ENCODE measurements at regions not wholly inside any gene's neighbourhood (a gene's known extent, or its start where the extent isn't known, plus 50 kb on each side); places are given as distances from the start of the nearest gene placed in this dataset.
A peak's percentile ranks its signal among the peaks of the same experiment; 100 is the strongest.

DNA sequence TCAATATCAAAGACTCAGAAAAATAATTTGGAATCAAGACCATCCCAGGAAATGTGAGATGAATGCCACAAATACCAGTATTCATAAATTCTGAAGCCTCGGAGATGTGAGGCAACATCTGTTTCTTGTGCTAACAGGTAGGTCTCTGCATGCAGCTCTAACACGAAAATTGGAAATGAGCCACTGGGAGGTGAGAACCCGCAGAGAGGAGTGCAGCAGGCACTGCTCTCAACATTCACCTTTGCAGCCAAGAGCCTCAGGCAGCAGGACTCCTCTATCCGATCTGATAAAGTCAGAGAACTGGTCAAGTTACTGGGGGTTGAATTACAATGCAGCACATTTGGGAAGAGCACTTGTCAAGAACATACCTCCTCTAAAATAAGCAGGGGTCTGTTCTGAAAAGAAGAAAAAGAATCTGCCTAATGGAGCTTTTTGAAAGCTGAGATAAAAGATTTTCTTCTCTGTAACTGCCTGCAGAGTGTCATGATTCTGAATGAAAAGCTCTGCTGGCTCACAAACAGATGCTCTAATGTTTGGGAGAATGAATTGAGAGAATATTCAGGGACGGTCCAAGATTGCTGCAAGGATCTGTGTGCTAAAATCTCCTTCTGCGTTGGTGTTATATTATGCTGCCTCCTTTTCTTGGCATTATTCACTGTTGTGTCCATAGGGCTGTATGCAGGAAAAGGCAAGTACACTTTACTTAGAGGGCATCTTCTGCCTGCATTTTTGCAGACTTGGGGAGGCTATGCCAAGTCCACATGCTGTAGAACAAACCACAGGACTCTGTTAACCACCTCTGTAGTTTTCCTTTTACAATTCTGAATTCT is 209.6 kb upstream of the KRR1 start:
- TF ChIP-seq CEBPB (IDR thresholded peaks at IDR 0.05) (peak; percentile 42; the same call in 1 of the 2 replicates), YY1 (IDR thresholded peaks at IDR 0.05; ENCODE audit: low read depth) (no peak), NFIC (IDR thresholded peaks at IDR 0.05) (peak; percentile 82), EP300 (IDR thresholded peaks at IDR 0.05; ENCODE audit: borderline replicate concordance) (peak; percentile 38; the same call in 1 of the 2 replicates), TCF12 (IDR thresholded peaks at IDR 0.05; ENCODE audit: low read depth) (no peak), EGR1 (IDR thresholded peaks at IDR 0.05) (no peak), FOXM1 (IDR thresholded peaks at IDR 0.05; ENCODE audit: borderline replicate concordance, low read depth) (0 out of 2 replicates have a peak, but pooled peaks have one; percentile 29), ZBTB7A (IDR thresholded peaks at IDR 0.05; ENCODE audit: low read depth) (no peak), TAF1 (IDR thresholded peaks at IDR 0.05; ENCODE audit: low read depth) (no peak), TEAD4 (IDR thresholded peaks at IDR 0.05) (no peak), CREB1 (IDR thresholded peaks at IDR 0.05; ENCODE audit: low read depth) (no peak), RAD21 (IDR thresholded peaks at IDR 0.05; ENCODE audit: low read depth) (peak; percentile 5; the same call in 1 of the 2 replicates)
- TF ChIP-seq, protein P1, sequence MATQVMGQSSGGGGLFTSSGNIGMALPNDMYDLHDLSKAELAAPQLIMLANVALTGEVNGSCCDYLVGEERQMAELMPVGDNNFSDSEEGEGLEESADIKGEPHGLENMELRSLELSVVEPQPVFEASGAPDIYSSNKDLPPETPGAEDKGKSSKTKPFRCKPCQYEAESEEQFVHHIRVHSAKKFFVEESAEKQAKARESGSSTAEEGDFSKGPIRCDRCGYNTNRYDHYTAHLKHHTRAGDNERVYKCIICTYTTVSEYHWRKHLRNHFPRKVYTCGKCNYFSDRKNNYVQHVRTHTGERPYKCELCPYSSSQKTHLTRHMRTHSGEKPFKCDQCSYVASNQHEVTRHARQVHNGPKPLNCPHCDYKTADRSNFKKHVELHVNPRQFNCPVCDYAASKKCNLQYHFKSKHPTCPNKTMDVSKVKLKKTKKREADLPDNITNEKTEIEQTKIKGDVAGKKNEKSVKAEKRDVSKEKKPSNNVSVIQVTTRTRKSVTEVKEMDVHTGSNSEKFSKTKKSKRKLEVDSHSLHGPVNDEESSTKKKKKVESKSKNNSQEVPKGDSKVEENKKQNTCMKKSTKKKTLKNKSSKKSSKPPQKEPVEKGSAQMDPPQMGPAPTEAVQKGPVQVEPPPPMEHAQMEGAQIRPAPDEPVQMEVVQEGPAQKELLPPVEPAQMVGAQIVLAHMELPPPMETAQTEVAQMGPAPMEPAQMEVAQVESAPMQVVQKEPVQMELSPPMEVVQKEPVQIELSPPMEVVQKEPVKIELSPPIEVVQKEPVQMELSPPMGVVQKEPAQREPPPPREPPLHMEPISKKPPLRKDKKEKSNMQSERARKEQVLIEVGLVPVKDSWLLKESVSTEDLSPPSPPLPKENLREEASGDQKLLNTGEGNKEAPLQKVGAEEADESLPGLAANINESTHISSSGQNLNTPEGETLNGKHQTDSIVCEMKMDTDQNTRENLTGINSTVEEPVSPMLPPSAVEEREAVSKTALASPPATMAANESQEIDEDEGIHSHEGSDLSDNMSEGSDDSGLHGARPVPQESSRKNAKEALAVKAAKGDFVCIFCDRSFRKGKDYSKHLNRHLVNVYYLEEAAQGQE (IDR thresholded peaks at IDR 0.05; ENCODE audit: low read depth): no peak
- TF ChIP-seq, protein P2, sequence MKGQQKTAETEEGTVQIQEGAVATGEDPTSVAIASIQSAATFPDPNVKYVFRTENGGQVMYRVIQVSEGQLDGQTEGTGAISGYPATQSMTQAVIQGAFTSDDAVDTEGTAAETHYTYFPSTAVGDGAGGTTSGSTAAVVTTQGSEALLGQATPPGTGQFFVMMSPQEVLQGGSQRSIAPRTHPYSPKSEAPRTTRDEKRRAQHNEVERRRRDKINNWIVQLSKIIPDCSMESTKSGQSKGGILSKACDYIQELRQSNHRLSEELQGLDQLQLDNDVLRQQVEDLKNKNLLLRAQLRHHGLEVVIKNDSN (IDR thresholded peaks at IDR 0.05): no peak
- TF ChIP-seq, protein P3, sequence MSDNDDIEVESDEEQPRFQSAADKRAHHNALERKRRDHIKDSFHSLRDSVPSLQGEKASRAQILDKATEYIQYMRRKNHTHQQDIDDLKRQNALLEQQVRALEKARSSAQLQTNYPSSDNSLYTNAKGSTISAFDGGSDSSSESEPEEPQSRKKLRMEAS (IDR thresholded peaks at IDR 0.05): peak; percentile 80

DNA sequence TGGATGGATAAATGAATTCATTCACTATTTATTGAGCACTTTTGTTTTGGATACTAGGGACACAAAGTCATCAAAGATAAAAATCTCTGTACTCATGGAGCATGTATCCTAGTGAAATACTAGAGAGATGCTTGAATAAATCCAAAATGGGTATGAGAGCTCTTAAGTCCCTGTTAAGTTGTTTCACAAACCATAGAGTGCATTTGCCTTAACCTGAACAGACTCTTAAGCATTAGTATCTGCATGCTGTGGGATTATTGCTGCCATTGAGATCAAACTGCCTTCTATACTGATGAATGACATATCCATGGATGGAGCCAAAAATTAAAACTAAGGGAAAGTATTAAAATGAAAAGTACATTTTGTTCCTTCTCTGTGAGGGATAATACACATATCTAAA is 206.5 kb upstream of the KRR1 start:
- no peak for TF ChIP-seq EGR1 (IDR thresholded peaks at IDR 0.05)
- TF ChIP-seq FOXM1 (IDR thresholded peaks at IDR 0.05; ENCODE audit: borderline replicate concordance, low read depth): no peak
- TF ChIP-seq TCF12 (IDR thresholded peaks at IDR 0.05; ENCODE audit: low read depth): no peak
- TF ChIP-seq ZBTB7A (IDR thresholded peaks at IDR 0.05; ENCODE audit: low read depth): no peak
- TF ChIP-seq YY1 (IDR thresholded peaks at IDR 0.05; ENCODE audit: low read depth): no peak
- no peak for TF ChIP-seq EP300 (IDR thresholded peaks at IDR 0.05; ENCODE audit: borderline replicate concordance)
- no peak for TF ChIP-seq NFIC (IDR thresholded peaks at IDR 0.05)

DNA sequence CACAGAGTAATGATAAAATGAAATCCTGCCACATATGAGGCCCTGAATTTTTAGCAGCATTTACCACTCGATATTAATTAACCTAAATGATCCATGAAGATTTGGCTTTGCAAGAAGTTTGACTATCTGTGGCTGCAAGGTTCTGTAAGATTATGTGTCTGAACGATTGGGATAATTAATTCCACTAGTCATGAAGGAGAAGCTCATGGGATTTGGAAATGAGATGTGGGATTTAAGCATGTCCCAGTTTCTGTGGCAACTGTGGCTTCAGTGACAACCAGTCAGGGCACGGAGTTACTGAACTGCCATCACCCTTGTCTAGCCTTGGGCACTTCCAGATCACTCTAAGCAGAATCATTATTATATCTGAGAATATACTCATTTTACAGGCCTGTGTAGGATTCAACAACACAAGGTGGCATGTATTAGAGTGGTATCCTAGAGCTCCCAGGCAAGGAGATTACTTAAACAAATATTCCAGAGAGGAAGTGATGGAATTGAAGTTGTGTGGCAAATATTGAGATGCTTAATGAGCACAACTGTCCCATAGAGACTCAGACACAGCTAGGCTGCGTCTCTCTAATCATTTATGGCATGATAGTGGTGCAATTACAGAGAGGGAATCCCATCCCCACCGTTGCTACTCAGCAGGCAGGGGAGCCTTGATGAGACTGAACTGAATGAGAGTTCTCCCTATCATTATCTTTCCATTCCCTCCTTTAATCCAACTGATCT is 205.0 kb upstream of the KRR1 start:
- TF ChIP-seq FOXM1 (IDR thresholded peaks at IDR 0.05; ENCODE audit: borderline replicate concordance, low read depth): no peak
- no peak for TF ChIP-seq CEBPB (IDR thresholded peaks at IDR 0.05)
- TF ChIP-seq EGR1 (IDR thresholded peaks at IDR 0.05): no peak
- no peak for TF ChIP-seq TAF1 (IDR thresholded peaks at IDR 0.05; ENCODE audit: low read depth)
- no peak for TF ChIP-seq RAD21 (IDR thresholded peaks at IDR 0.05; ENCODE audit: low read depth)
- TF ChIP-seq TEAD4 (IDR thresholded peaks at IDR 0.05): no peak
- no peak for TF ChIP-seq YY1 (IDR thresholded peaks at IDR 0.05; ENCODE audit: low read depth)
- no peak for TF ChIP-seq NFIC (IDR thresholded peaks at IDR 0.05)
- TF ChIP-seq, protein P1 (IDR thresholded peaks at IDR 0.05; ENCODE audit: low read depth): no peak
- no peak for TF ChIP-seq ZBTB7A (IDR thresholded peaks at IDR 0.05; ENCODE audit: low read depth)
- TF ChIP-seq, protein P3 (IDR thresholded peaks at IDR 0.05): no peak
- no peak for TF ChIP-seq EP300 (IDR thresholded peaks at IDR 0.05; ENCODE audit: borderline replicate concordance)
- no peak for TF ChIP-seq TCF12 (IDR thresholded peaks at IDR 0.05; ENCODE audit: low read depth)

DNA sequence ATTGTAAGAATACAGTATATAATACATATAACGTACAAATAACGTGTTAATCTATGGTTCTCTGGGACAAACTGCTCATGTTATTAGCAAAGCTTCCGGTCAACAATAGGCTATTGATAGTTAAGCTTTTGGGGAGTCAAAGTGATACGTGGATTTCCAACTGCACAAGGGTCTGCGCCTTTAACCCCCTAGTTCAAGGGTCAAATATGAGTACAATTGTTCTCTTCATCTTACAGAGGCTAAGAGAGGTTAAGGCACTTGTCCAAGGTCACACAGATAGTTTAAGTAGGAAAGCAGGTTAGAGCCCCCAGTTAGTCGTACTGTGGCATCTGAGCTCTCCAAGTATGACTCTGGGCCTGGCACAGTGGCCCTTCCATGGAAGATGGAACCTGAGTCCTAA is 204.3 kb upstream of the KRR1 start:
- TF ChIP-seq TCF12 (IDR thresholded peaks at IDR 0.05; ENCODE audit: low read depth): no peak
- TF ChIP-seq ZBTB7A (IDR thresholded peaks at IDR 0.05; ENCODE audit: low read depth): no peak
- TF ChIP-seq NFIC (IDR thresholded peaks at IDR 0.05): no peak
- no peak for TF ChIP-seq EP300 (IDR thresholded peaks at IDR 0.05; ENCODE audit: borderline replicate concordance)
- no peak for TF ChIP-seq CREB1 (IDR thresholded peaks at IDR 0.05; ENCODE audit: low read depth)
- TF ChIP-seq CEBPB (IDR thresholded peaks at IDR 0.05): no peak
- TF ChIP-seq RAD21 (IDR thresholded peaks at IDR 0.05; ENCODE audit: low read depth): no peak
- no peak for TF ChIP-seq EGR1 (IDR thresholded peaks at IDR 0.05)
- no peak for TF ChIP-seq TAF1 (IDR thresholded peaks at IDR 0.05; ENCODE audit: low read depth)
- TF ChIP-seq, protein P1 (IDR thresholded peaks at IDR 0.05; ENCODE audit: low read depth): no peak
- TF ChIP-seq, protein P2 (IDR thresholded peaks at IDR 0.05): no peak
- no peak for TF ChIP-seq TEAD4 (IDR thresholded peaks at IDR 0.05)

All from Ishikawa (cell line).